Fibroblast of skin of right quadriceps (primary cell): ENCODE measurements at regions not wholly inside any gene's neighbourhood (a gene's known extent, or its start where the extent isn't known, plus 50 kb on each side); places are given as distances from the start of the nearest gene placed in this dataset.
A peak's percentile ranks its signal among the peaks of the same experiment; 100 is the strongest.

Experiments
- DNase-seq: peaks from one replicate; pipeline ENCODE4 v3.0.0-alpha.2; 2013

DNA sequence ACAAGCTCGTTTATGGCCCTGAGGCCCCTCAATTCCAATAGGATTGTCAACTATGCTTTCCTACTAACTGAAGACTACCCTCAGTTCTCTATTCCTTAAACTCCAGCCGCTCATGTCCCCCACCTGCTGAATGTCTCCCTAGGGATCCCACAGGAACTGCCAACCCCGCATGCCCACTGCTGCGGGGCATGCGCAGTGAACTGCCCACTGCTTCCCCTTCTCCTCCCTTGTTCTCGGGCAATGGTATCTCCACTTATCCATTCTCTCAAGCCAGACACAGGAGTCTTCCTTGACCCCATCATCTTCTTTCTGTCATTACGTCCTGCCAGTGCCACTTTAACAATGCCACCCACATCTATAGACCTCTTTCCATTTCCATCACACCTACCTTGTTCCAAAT lies 90.0 kb downstream of the FGF18 start:
- no peak for DNase-seq

DNA sequence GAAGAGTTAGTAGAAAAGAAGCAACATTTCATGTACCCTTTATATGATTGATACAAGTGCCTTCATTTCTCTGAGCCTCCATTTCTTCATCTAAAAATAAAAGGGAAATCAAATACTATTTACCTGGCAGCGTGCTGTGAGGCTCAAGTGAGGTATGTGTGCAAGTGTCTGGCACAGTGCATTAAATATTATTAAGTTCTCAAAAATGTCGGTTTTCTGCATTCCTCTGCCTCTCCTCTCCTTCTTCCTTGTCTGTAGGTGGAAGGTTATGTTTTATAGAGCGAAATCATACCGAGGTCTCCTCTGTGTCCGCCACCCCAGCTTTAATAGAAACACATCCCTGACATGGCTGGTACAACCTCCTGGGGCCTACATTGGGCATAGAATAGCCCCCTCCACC lies 93.0 kb downstream of the FGF18 start:
- DNase-seq: no peak

DNA sequence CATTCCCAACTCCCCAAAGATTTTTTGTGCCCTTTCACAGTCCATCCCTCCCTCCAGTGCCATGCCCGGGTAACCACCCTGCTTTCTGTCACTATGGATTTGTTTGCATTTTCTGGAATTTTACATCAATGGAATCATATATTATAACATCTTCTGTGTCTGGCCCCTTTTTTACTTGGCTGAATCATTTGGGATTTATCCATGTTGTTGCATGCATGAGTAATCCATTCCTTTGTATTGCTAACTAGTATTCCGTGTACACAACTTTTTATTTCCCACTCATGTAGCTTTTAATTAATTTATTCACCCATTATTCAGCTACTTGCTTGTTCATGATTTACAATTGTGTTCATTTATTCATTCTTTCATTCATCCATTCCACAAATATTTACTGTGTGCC lies 94.1 kb downstream of the FGF18 start:
- DNase-seq: no peak

DNA sequence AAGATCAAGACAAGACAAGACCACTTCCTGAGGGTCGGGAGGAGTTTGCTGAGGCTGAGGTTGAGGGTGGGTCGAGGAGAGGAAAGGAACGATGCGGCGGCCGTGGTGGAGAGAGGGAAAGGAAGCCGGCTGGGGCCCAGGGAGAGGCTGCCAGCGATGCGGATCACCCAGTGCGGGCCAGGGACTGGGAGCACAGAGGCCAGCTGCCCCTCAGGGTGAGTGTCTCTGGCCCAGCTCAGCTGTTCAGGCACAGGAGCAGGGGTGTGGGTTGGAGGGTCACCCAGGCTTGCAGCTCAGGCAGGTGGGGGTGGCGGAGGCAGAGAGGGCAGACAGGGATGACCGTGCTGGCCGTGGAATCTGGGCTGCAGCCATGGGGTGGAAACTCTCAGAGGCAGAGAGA lies 99.5 kb downstream of the FGF18 start:
- no peak for DNase-seq

DNA sequence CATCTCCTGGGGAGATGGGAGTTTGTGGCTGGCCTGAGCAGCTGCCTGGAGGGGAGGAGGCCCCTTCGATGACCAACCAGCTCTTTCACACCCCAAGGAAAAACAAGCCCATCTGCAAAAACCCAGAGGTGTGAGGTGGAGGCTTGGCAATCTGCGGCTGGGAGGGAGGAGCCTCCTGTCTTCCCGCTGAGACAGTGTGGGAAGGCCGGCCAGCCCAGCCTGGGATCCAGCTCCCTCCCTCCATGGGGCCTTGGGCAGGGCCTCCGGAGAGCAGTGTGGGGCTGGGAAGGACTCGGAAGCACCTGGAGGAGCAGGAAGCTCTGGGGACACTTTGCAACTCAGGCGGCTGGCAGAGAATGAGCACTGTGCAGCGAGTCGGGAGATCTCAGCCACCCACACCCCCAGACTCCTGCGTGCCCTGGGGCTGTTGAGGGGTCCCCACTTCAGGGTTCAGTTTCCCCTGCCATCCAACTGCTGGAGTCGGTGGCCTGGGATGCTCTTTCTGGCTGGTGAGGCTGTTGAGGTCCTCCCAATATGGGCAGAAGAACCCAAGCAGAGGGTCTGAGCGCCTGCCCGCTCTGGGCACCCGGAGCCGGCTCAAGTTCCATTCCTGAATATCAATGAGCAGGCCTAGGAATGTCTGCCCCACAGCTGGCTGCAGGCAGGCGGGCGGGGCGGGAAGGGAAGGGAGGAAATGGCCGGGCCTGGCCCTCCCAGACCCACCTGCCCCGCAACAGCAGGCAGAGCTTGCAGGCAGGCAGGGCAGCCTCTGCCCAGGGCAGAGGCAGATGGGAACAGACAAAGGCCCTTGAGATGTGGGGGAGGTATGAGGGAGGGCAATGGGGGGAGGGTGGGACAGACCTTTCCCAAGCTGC lies 101.1 kb downstream of the FGF18 start:
- DNase-seq: peak; percentile 45

DNA sequence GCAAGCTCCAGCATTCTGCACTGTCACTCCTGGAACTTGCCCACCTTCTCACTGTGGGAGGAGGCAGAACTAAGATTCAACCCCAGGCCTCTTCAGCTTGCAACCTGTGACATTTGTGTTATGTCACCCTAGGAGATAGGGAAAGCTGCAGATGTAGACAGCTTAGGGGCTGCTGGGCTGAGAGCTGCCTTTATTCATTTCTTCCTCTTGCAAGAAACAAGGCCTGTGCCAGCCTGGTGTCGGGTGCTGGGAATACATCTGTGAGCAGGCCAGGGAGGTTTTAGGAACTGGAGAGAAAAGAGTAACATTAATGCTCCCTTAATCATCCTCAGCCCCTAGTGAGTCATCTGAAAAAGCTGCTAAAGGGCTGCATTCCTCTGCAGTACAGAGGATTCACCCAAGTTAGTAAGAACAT lies 101.8 kb downstream of the FGF18 start:
- DNase-seq: peak; percentile 94

DNA sequence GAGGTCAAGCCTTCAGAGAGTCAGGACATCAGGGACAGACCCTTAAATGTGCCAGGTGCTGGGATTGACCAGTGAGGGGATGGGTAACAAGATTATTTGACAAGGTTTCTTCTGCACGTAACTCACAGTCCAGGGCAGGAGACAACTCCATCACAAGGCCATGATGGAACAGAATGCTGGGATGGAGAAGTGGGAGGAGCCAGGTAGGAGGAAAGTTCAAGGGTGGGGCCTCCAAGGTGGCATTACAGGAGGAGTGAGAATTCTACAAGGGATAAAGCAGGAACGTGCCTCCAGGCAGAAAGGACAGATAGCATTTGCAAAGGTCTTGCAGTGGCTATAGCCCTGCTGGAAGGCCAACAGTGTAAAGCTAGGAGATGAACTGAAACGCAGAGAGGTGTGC lies 102.2 kb downstream of the FGF18 start:
- no peak for DNase-seq

DNA sequence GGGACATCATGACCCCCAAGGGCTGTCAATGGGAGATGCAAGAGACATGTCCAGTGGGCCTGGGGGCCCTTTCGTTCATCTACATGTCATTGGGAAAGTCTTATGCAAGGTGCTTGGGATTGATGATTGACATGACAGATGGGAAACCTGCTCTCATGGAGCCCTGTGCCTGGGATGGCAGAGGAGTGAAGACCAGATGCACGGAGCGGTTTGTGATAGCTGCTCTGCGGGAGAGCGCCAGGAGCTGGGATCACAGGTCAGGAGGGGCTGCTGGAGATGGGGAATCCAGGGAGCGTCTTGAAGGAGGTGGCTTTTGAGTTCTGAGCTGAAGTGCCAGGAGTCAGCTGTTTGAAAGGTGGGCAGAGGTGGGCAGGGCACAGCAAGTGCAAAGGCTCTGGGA lies 104.3 kb downstream of the FGF18 start:
- no peak for DNase-seq

DNA sequence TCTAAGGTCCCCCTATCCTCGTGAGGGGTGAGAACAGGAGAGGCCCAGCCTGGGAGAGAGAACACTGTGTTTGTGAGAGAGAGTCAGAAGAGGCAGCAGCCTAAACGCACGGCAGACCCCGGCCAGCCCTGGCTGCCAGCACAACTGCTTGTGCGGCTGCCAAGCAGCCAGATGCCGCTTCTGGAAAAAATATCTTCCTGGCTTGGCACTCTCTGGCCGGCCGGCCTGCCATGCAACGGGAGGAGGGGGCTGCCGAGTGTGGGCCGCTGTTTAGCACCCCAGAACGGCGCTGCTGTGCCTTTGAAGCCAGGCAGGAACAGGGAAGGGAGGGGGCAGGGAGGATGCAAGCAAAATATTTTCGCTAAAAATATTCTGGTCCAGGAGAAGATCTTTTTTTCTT lies 105.0 kb downstream of the FGF18 start:
- DNase-seq: no peak

DNA sequence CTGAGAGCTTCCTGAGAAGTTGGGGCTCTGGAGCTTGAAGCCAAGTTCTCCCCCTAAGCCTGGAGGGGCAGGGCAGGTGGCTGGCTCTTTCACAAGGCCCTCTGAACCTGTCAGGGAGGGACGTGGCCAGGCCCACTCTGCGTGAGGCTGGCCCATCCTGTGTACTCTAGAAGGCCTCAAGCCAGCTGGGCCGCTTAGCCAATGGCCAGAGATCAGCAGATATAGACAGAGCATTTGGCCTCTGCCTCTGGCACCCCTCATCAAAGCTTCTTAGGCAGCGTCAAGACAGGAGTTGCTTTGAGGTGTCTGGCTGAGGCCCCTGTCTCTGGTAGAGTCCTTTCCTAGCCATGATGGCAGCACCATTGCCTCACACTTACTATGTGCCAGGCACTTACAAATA lies 105.6 kb downstream of the FGF18 start:
- no peak for DNase-seq

DNA sequence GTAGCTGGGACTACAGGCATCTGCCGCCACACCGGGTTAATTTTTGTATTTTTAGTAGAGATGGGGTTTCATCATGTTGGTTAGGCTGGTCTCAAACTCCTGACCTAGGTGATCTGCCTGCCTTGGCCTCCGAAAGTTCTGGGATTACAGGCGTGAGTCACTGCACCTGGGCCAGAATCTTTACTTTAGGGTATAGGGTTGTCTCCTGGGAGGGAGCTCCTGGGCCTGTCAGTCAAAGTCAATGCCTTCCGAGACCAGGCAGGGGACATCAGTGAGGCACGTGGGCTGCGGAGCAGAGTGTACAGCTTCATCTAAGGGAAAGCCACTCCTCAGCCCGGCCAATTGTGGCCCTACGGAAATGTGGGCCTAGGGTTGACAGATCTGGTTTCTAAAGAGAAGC lies 108.6 kb downstream of the FGF18 start:
- no peak for DNase-seq

DNA sequence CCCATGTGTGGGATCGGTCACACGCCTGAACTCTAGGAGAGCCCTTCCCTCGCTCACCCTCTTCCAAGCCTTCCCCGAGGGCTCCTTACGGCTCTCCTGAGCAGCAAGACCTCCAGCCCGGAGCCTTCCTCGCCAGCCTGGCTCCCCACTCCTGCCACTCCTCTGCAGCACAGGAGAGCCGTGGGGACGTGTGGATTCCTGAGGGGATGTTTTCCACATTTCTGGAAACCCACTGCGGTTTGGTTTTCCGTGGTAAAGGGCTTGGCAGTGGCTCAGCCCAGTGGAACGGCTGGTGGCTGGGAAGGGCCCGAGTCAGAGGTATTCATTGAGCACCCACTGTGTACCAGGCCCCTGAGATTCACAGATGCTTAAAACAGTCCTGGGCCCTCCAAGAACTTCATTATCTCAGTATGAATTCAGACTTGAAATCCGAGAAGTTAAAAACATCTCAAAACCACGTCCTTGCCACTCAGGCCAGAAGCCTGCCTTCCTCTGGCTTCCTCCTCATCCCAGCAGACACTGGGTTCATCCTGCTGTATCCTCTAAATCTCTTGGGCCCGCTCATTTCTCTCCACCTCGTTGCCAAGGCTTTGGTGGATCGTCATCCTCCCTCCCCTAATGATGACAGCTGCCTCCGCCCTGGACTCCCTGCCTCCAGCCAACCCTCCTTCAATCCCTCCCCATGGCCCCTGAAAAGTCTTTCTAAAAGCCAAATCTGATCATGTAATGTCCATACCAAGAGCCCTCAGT lies 109.6 kb downstream of the FGF18 start:
- no peak for DNase-seq

DNA sequence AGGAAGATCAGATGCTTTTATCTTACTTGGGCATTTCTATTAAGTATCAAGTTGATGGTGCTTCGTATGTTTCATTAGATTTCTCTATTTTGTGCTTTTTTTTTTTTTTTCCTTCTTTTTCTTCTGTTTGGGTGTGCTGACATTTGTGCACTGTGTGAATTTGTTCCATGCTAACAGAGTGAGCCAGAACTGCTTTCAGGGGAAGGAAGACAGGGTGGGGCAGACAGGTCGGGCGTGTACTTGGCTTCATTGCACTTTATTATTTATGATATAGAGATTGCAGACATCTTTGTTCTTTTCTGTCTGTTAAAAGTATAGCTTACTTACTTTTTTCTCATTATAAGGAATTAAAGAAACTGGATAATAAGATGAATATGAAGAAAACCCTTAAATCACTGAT lies 112.2 kb downstream of the FGF18 start:
- DNase-seq: no peak

DNA sequence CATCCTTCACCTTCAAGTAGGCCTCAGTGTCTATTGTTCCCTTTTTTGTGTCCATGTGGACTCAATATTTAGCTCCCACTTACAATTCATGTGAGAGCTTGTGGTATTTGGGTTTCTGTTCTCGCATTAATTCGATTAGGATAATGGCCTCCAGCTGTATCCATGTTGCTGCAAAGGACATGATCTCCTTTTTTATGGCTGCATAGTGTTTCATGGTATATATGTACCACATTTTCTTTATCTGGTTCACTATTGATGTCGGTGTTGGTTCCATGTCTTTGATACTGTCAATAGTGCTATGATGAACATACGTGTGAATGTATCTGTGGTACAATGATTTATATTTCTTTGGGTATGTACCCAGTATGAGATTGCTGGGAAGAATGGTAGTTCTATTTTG lies 113.7 kb downstream of the FGF18 start:
- no peak for DNase-seq

DNA sequence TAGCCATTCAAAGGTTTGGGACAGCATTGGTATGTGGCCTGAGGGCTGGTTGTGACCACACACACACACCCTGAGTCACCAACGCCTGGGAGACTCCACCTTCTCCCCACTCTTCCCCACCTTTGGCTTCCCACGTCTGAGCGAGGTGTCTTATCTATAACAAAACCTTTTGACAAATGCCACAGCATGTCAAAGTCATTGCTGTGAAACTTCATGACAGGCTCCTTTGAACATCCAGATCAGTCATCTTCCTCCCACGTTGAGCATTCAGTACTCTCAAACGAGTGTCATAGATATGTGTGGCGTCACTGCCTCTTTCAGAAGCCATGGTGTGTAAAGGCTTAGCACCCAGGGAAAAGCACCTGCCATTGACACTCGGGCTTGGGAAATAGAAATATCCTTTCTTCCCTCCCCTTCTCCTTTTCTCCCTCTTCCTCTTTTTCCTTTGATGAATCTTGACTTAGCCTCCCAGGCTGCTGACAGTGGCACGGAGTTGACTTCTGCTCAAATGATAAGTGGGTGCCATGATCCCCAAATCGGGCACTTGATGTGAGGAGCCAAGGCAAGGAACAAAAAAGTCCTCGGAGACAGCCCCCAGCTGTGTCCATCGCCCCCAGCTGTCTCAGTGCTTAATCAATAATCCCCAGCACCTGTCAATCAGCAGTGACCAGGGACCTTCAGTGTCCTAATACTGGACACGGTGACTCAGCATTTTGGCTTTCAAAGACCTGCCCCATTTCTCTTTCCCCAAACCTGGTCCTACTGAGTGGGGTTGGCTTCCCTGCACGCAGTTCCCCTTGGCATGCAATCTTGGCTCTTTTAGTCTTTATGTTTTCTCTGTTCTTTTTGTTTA lies 114.8 kb downstream of the FGF18 start:
- DNase-seq: no peak

DNA sequence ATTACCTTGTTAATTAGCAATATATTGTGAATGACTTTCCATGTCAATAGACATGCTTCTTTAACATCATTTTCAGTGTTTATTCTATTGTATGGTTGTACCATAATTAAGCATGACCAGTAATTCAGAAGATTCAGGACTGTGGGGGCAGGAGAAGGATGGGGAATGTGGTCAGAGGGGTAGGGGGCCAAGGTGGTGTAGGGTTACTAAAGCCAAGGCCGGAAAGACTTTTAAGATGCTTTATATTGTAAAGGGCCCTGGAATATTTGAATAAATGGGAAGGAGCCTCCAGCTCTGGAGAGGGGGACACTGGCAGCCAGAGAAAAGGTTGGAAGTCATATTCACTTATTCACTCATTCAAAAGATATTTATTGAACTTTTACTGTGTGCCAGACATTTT lies 115.7 kb downstream of the FGF18 start:
- DNase-seq: no peak

DNA sequence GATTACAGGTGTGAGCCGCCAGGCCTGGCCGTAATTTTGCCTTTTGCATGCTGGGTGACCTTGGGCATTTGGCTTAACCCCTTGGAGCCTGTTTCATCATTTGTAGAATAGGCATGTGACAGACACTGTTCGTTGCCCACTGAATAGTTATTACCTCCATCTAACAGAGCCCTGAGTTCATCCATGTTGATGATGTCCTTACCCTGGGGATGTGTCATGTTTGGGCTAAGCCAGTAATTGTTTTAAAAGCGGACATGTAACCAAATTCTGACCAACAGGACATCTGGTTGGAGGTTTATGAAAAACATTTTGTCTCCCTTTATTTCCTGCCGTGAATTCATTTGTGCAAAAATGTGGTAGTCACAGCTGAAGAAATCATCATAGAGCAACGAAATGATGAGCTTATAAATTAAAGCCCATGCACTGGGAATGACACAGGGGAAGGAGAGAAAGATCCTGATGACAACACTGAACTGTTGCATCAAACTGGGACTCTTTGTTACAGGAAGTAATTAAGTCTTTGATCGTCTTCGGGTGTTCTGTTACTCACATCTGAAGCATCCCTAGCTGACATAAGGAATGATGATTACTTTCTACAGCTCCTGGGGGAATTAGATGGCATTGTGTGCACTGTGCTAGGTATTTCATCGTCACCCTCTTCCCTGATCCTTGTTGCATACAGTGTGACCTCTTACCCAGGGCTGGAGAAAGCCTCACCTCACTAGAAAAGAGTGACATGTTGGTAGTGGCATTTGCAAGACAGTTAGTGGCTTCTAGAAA lies 117.8 kb downstream of the FGF18 start:
- DNase-seq: peak; percentile 74

DNA sequence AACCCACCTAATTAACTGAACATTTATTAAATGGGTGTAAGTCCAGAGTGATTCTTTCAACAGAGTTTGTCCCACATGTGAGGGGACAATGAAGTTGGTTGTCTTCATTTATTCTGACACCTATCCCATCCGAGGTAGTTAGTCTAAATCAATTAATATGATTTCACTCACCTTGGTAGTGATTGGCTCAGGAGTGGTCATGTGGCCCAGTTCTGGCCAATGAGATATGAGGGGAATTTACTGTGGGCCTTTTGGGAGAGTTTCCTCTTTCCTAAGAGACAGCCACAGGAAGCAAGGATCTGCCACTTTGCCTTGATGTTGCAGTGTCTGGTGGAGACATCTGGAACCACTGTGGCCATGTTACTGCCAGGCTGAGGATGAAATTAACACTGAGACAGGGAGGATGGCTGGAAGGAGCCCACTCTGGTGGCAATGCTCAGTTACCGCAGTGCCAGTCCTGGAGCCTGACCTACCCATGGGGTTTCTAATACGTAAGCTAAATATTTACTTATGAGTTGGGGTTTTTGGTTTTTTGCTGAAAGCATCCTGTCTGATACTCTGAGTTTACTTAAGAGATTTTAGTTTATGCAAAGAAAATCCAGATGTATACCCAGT lies 118.6 kb downstream of the FGF18 start:
- no peak for DNase-seq

DNA sequence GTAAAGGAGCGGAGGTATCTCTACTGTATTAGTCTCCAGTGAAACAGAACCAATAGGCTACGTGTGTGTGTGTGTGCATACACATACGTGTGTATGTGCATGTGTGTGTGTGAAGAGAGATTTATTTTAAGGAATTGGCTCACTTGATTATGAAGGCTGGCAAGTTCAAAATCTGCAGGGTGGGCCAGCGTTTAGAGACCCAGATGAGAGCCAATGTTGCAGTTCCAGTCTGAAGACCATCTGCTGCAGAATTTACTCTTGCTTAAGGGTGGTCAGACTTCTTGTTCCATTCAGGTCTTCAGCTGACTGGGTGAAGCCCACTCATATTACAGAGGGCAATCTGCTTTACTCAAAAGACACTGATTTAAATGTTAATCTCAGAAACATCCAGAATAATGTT lies 119.2 kb downstream of the FGF18 start:
- no peak for DNase-seq

DNA sequence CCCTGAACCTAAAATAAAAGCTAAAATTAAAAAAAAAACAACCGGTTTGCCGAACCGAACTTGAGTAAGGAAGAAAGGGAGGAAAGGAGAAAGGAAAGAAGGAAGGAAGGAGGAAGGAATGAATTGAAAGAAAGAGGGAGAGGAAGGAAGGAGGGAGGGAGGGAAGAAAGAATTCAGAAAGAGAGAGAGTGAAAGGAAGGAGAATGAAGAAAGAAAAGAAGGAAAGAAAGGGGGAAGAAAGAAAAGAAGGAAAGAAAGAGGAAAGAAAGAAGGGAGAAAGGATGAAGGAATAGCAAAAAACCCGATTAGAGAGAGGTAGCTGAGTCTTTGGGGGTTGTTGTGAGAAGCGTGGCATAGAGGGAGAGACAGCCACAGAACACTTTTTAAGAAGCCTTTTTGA lies 121.4 kb downstream of the FGF18 start:
- no peak for DNase-seq

DNA sequence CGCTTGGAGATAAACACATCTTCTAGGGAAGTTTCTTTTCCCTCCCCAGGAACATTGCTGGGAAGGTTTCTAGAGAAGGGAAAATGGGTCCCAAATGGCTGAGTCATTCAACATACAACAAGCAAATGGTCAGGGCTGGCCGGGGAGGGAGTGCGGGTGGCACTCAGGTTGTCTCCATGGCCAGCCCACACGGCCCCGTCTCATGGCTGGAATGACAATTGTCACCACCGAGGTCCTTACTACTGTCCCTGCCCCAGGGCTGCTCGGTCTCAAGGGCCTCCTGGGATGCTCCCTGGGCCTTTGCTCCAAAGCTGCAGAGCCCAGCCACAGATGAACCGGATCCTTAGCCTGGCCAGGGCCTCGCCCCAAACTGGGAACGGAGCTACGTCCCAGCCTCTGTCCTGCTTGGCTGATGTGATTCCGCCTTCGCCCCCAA lies 121.9 kb downstream of the FGF18 start:
- DNase-seq: no peak

DNA sequence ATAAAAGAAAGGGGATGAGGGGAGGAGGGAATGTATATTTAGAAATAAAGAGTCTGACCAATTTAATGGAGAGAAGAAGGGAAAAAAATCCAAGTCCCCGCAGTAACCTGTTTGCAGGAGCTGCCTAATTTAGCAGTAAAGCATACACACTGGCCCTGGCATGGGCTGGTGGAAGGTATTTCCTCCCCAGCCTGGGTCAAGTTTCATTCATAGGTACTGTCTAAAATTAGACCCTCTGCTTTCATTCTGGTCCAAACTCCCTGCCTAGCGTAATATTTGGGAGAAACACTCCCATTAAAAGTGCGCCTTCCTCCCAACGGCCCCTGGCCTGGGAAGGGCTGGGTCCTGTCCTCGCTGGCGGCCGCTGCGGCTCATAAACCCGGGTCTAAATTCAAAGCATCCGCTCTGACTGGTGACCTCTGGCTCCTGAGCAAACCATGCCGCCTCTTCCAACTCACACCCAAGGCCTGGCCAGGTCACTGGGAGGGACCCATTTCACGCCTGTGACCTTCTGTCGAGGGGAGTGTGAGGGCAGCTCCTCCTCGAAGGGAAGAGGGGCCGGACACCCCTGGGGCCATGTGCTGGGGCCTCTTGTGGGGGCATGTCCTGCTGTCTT lies 123.2 kb downstream of the FGF18 start:
- DNase-seq: no peak
